Naive thymus-derived CD4-positive, alpha-beta T cell (primary cell): ENCODE measurements at regions not wholly inside any gene's neighbourhood (a gene's known extent, or its start where the extent isn't known, plus 50 kb on each side); places are given as distances from the start of the nearest gene placed in this dataset.

Experiments
- ATAC-seq: fragments of 150-1000 bp; cut with Tn5 transposase; 2 replicates; pipeline ENCODE4 v1.10.0; 2021; ENCODE audit warnings: mild to moderate bottlenecking, moderate library complexity
- CTCF ChIA-PET: fragments of 350-600 bp; sonication (Branson Sonifier 250); formaldehyde crosslinking; loops from one replicate; lab custom pipeline; 2021; ENCODE audit warnings: antibody characterized with exemption; lab: Charles Lee
- POLR2A ChIA-PET: fragments of 350-600 bp; sonication (Branson Sonifier 250); formaldehyde crosslinking; loops from one replicate; lab custom pipeline; 2021; ENCODE audit warnings: antibody characterized with exemption, inconsistent platforms; lab: Charles Lee
- DNase-seq, 9 donors: peaks; one replicate each; pipeline versions ENCODE4 v3.0.0 to v3.0.0-alpha.2; 2020 to 2022; ENCODE audit warnings: mixed read lengths in 1 of 9
- H3K27ac ChIP-seq: one replicate; pipeline ENCODE4 v1.7.0; 2013; ENCODE audit warnings: mild to moderate bottlenecking, low read depth, low read length, moderate library complexity
- H3K27me3 ChIP-seq, 2 donors: one replicate each; pipeline ENCODE4 v1.7.0; 2013; ENCODE audit warnings: low read length in 2 of 2, mild to moderate bottlenecking in 2 of 2, moderate library complexity in 2 of 2; ENCODE audit not compliant: control insufficient read depth in 2 of 2, insufficient read depth in 2 of 2
- H3K36me3 ChIP-seq, 3 experiments: 1 replicate in 2 of 3; 2 replicates in 1 of 3; pipeline ENCODE4 v1.7.0; 2013; ENCODE audit warnings: low read length in 3 of 3, mild to moderate bottlenecking in 3 of 3, moderate library complexity in 1 of 3; ENCODE audit not compliant: insufficient read depth in 3 of 3, control insufficient read depth in 2 of 3
- H3K4me1 ChIP-seq, 2 donors: one replicate each; pipeline ENCODE4 v1.7.0; 2013; ENCODE audit warnings: low read length in 2 of 2, mild to moderate bottlenecking in 2 of 2, moderate library complexity in 1 of 2; ENCODE audit not compliant: control insufficient read depth in 2 of 2, insufficient read depth in 2 of 2
- H3K4me3 ChIP-seq: 2 replicates; pipeline ENCODE4 v1.7.0; 2013; ENCODE audit warnings: mild to moderate bottlenecking, low read length
- H3K9me3 ChIP-seq, 3 experiments: 1 replicate in 2 of 3; 2 replicates in 1 of 3; pipeline ENCODE4 v1.7.0; 2013; ENCODE audit warnings: low read length in 3 of 3; ENCODE audit not compliant: control insufficient read depth in 2 of 3
- H3K27ac Mint-ChIP-seq, 9 donors: one replicate each; pipeline ENCODE4 v1.8.0; 2020 to 2022; ENCODE audit warnings: mixed read lengths in 9 of 9, mild to moderate bottlenecking in 8 of 9, moderate library complexity in 5 of 9, inconsistent platforms in 2 of 9
- H3K27me3 Mint-ChIP-seq, 5 donors: one replicate each; pipeline ENCODE4 v1.8.0; 2021 to 2022; ENCODE audit warnings: mixed read lengths in 5 of 5, mild to moderate bottlenecking in 1 of 5
- H3K36me3 Mint-ChIP-seq, 5 donors: one replicate each; pipeline ENCODE4 v1.8.0; 2020 to 2022; ENCODE audit warnings: mixed read lengths in 5 of 5, mild to moderate bottlenecking in 3 of 5, inconsistent platforms in 1 of 5
- H3K4me1 Mint-ChIP-seq, 7 donors: one replicate each; pipeline ENCODE4 v1.8.0; 2020 to 2022; ENCODE audit warnings: mixed read lengths in 7 of 7, mild to moderate bottlenecking in 3 of 7, inconsistent platforms in 1 of 7
- H3K4me3 Mint-ChIP-seq, 10 donors: one replicate each; pipeline ENCODE4 v1.8.0; 2020 to 2022; ENCODE audit warnings: mild to moderate bottlenecking in 10 of 10, mixed read lengths in 10 of 10, moderate library complexity in 6 of 10, inconsistent platforms in 2 of 10
- H3K9me3 Mint-ChIP-seq, 11 donors: one replicate each; pipeline ENCODE4 v1.8.0; 2020 to 2022; ENCODE audit warnings: mixed read lengths in 11 of 11, mild to moderate bottlenecking in 4 of 11, inconsistent platforms in 1 of 11, moderate library complexity in 1 of 11
- intact Hi-C, 2 donors: fragments of 100-400 bp; cut with micrococcal nuclease; formaldehyde crosslinking; loops; one replicate each; pipeline ENCODE4 v1.15.1; 2023

DNA sequence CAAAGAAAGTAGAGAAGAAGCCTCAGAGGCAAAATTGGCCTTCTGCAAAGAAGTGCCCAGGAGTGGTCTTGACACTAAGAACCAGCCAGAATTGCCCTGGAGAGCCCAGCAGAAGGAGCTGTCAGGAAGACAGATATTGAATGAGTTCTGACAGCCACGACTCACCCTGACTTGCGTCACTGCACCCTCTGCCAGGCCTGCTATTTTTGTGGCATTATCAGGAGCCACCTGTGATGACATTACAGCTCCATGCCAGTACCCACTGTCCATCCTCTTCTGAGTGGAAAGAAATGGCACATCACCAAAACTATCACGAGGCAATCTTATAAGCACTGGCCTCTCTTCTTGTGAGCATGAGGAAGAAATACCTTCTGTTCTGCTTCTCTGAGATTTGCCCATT is 67.7 kb downstream of the SMIM20 start:
- H3K27me3 ChIP-seq, result no peaks in the 10 kb centered on the region
- no peak overlapping the region for H3K27ac ChIP-seq
- H3K36me3 ChIP-seq, result no peaks in the 10 kb centered on the region
- H3K4me1 Mint-ChIP-seq, result no peaks in the 10 kb centered on the region
- intact Hi-C loops, result no loop called here
- no peaks in the 10 kb centered on the region for H3K4me1 ChIP-seq
- no peak for DNase-seq
- H3K27me3 Mint-ChIP-seq, result peaks cover 0 to 13% (median 0%) of the 10 kb centered on the region in 5 donors
- CTCF ChIA-PET, result no interaction called here
- H3K27ac Mint-ChIP-seq, result no peak overlapping the region
- ATAC-seq, result no peak
- POLR2A ChIA-PET, result no interaction called here
- no peak overlapping the region for H3K4me3 ChIP-seq
- no peak overlapping the region for H3K4me3 Mint-ChIP-seq
- no peaks in the 10 kb centered on the region for H3K9me3 ChIP-seq
- H3K9me3 Mint-ChIP-seq, result peaks cover 0 to 3% (median 0%) of the 10 kb centered on the region in 11 donors
- no peaks in the 10 kb centered on the region for H3K36me3 Mint-ChIP-seq

DNA sequence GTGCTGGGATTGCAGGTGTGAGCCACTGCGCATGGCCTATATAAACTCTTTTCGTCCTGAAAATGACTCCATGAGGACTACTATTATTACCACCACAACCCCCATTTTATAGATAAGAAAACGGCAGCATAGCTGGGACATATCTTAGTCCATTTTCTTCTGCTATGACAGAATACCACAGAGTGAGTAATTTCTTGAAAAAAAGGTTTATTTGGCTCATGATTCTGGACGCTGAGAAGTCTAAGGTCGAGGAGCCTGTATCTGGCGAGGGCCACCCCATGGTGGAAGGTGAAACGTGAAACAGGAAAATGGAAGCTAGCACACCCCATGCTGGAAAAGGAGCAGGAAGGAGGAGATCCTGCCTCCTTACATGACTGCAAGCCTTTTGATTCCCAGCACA is 68.9 kb downstream of the SMIM20 start:
- Mint-ChIP-seq H3K9me3 (peaks cover 0 to 2% (median 0%) of the 10 kb centered on the region in 11 donors), H3K27ac (no peak overlapping the region), H3K27me3 (peaks cover 0 to 6% (median 0%) of the 10 kb centered on the region in 5 donors), H3K4me1 (peaks cover 0 to 4% (median 0%) of the 10 kb centered on the region in 7 donors), H3K36me3 (no peaks in the 10 kb centered on the region), H3K4me3 (no peak overlapping the region)
- POLR2A ChIA-PET, result no interaction called here
- DNase-seq, result no peak
- intact Hi-C loops, result no loop called here
- Histone ChIP-seq H3K27me3 (no peaks in the 10 kb centered on the region), H3K27ac (no peak overlapping the region), H3K4me1 (no peaks in the 10 kb centered on the region), H3K36me3 (no peaks in the 10 kb centered on the region), H3K4me3 (no peak overlapping the region), H3K9me3 (no peaks in the 10 kb centered on the region)
- ATAC-seq, result no peak
- CTCF ChIA-PET, result no interaction called here

DNA sequence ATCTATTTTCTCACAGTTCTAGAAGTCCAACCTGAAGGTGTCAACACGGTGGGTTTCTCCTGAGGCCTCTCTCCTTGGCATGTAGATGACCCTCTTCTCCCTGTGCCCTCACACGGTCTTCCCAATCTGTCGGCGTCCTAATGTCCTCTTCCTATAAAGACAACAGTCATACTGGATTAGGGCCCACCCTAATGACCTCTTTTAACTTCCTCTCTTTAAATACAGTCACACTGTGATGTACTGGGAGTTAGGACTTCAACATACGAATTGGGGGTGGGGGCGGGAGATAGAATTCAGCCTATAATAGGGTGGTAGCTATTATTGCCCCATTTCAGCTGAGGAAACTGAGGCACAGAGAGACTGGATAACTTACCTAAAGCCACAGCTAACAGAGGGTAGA is 70.2 kb downstream of the SMIM20 start:
- Histone ChIP-seq H3K27ac (no peak overlapping the region), H3K27me3 (no peaks in the 10 kb centered on the region), H3K4me1 (no peaks in the 10 kb centered on the region), H3K4me3 (no peak overlapping the region), H3K36me3 (no peaks in the 10 kb centered on the region), H3K9me3 (no peaks in the 10 kb centered on the region)
- Mint-ChIP-seq H3K4me3 (no peak overlapping the region), H3K9me3 (peaks cover 0 to 2% (median 0%) of the 10 kb centered on the region in 11 donors), H3K4me1 (peaks cover 0 to 8% (median 0%) of the 10 kb centered on the region in 7 donors), H3K27me3 (peaks cover 0 to 6% (median 0%) of the 10 kb centered on the region in 5 donors), H3K36me3 (no peaks in the 10 kb centered on the region), H3K27ac (no peak overlapping the region)
- intact Hi-C loops, result no loop called here
- ATAC-seq (no peak), DNase-seq (no peak)
- ChIA-PET POLR2A (no interaction called here), CTCF (no interaction called here)

DNA sequence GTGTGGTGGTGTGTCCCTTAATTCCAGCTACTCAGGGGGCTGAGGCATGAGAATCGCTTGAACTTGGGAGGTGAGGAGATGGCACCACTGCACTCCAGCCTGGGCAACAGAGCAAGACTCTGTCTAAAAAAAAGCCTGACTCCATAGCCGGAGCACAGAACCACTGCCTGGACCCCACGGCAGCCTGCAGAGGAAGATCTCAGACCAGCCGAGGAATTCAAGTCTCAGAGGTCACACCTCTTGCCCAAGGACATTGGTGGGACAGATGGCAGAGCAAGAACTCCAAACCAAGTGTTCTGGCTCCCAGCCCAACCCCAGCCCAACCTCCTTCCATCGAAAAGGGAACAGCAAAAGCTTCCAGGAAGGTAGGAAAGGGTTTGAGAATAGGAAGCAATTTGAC is 70.8 kb downstream of the SMIM20 start:
- intact Hi-C loops, result loop anchor here in 1 of 2 donors (5.0 kb wide), 2 partner anchors 72 to 1028 kb away; partner anchors contain the start of gene SMIM20

DNA sequence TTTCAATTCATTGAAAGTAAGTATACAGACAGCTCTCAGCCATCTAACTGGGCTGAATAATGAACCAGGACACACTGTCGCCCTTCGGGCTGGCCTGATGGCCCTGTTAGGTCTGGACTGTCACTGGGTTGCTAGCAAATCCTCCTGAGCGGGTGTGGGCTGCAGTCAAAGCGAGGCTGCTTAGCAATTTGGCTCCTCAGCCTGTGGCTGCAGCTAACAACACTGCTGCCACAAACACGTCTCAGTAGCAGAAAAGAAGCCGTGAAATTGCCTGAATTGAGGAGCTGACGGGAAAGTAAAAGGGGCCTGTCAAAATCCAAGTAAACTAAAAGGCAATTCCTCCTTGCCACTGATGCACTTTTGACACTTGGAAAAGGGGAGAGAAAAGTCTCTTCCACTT is 72.8 kb downstream of the SMIM20 start:
- Histone ChIP-seq H3K9me3 (no peaks in the 10 kb centered on the region), H3K27me3 (no peaks in the 10 kb centered on the region), H3K4me1 (no peaks in the 10 kb centered on the region), H3K36me3 (no peaks in the 10 kb centered on the region), H3K27ac (no peak overlapping the region), H3K4me3 (no peak overlapping the region)
- Mint-ChIP-seq H3K27ac (no peak overlapping the region), H3K4me3 (no peak overlapping the region), H3K36me3 (no peaks in the 10 kb centered on the region), H3K4me1 (peaks cover 0 to 8% (median 0%) of the 10 kb centered on the region in 7 donors), H3K9me3 (peaks cover 0 to 2% (median 0%) of the 10 kb centered on the region in 11 donors), H3K27me3 (peaks cover 0 to 6% (median 0%) of the 10 kb centered on the region in 5 donors)
- ATAC-seq (no peak), DNase-seq (no peak)
- intact Hi-C loops, result loop anchor here (1.0 to 5.0 kb wide), 3 partner anchors 75 to 1025 kb away; partner anchors contain the start of gene SMIM20 (in 1 of the 2)
- ChIA-PET CTCF (interaction anchor here (0.9 kb wide), 1 partner anchor 70 kb away, joined by 3 read pairs; no protein-coding TSS in a partner anchor), POLR2A (no interaction called here)

More for the DNA sequence above, 70.8 kb downstream of the SMIM20 start:
- Histone ChIP-seq H3K27ac (no peak overlapping the region), H3K27me3 (no peaks in the 10 kb centered on the region), H3K9me3 (no peaks in the 10 kb centered on the region), H3K36me3 (no peaks in the 10 kb centered on the region), H3K4me1 (no peaks in the 10 kb centered on the region), H3K4me3 (no peak overlapping the region)
- ChIA-PET POLR2A (no interaction called here), CTCF (no interaction called here)
- no peak overlapping the region for H3K4me3 Mint-ChIP-seq
- H3K4me1 Mint-ChIP-seq, result peaks cover 0 to 8% (median 0%) of the 10 kb centered on the region in 7 donors
- DNase-seq, result no peak
- no peak overlapping the region for H3K27ac Mint-ChIP-seq
- no peaks in the 10 kb centered on the region for H3K36me3 Mint-ChIP-seq
- peaks cover 0 to 6% (median 0%) of the 10 kb centered on the region in 5 donors for H3K27me3 Mint-ChIP-seq
- peaks cover 0 to 2% (median 0%) of the 10 kb centered on the region in 11 donors for H3K9me3 Mint-ChIP-seq
- ATAC-seq, result no peak

DNA sequence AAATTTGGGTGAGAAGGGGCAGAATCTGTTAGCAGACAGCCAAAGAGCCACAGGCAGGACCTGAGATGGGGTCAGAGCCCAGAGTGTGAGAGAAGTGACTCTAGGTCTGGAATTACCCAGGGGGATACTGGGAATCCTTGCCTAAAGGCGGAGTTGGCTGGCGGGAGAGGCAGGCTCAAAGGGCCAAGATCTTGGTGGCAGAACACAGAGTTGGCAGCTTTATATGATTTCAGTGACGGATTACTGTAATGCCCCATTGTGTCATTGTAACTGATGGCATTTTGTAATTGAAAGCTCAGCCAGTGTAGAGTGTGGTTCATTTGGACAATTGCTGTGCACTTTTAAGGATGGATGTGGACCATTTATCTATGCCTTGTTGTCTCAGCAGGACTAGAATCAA is 77.3 kb downstream of the SMIM20 start:
- intact Hi-C loops, result no loop called here
- no peaks in the 10 kb centered on the region for H3K36me3 Mint-ChIP-seq
- no peaks in the 10 kb centered on the region for H3K9me3 Mint-ChIP-seq
- no peaks in the 10 kb centered on the region for H3K27me3 ChIP-seq
- H3K27me3 Mint-ChIP-seq, result peaks cover 0 to 3% (median 0%) of the 10 kb centered on the region in 5 donors
- no peak overlapping the region for H3K4me3 ChIP-seq
- DNase-seq, result no peak
- H3K4me3 Mint-ChIP-seq, result no peak overlapping the region
- ChIA-PET POLR2A (no interaction called here), CTCF (no interaction called here)
- H3K4me1 Mint-ChIP-seq, result peaks cover 0 to 18% (median 0%) of the 10 kb centered on the region in 7 donors
- no peak overlapping the region for H3K27ac Mint-ChIP-seq
- no peaks in the 10 kb centered on the region for H3K9me3 ChIP-seq
- no peaks in the 10 kb centered on the region for H3K4me1 ChIP-seq
- ATAC-seq, result no peak
- no peaks in the 10 kb centered on the region for H3K36me3 ChIP-seq
- no peak overlapping the region for H3K27ac ChIP-seq
